Breast epithelium (tissue), 3 donors: ENCODE measurements at regions not wholly inside any gene's neighbourhood (a gene's known extent, or its start where the extent isn't known, plus 50 kb on each side); places are given as distances from the start of the nearest gene placed in this dataset.

Source experiments
- CTCF ChIP-seq, 3 donors: fragments of 450-650 bp; IDR thresholded peaks; one replicate each; pipeline ENCODE4 v1.5.1; 2016 to 2017; ENCODE audit warnings: antibody characterized with exemption in 3 of 3, mild to moderate bottlenecking in 3 of 3, moderate library complexity in 3 of 3
- POLR2A ChIP-seq: fragments of 450-650 bp; IDR thresholded peaks from one replicate; pipeline ENCODE4 v1.6.1; 2016; ENCODE audit warnings: antibody characterized with exemption, mild to moderate bottlenecking, moderate library complexity

- TF ChIP-seq CTCF (IDR thresholded peaks at IDR 0.05) (no peak), POLR2A (no peak)
These were observed 439.8 kb upstream of the IL12A start for GRCh38 chr3:159548675-159549335.
